Kidney (tissue), 13 donors: ENCODE measurements at regions not wholly inside any gene's neighbourhood (a gene's known extent, or its start where the extent isn't known, plus 50 kb on each side); places are given as distances from the start of the nearest gene placed in this dataset.

Experiments
- DNase-seq, 5 donors: peaks; one replicate each; pipeline ENCODE4 v3.0.0-alpha.2; 2013 to 2020
- FAIRE-seq: peaks from 2 replicates; lab custom pipeline; 2012; peaks lifted over from hg19 to GRCh38; lab: Jason Lieb, UNC
- H3K27ac ChIP-seq, 2 donors: one replicate each; pipeline ENCODE4 v1.7.0; 2013; ENCODE audit warnings: low read depth in 2 of 2, low read length in 2 of 2, inconsistent platforms in 1 of 2
- H3K27me3 ChIP-seq: one replicate; pipeline ENCODE4 v1.7.1; 2013; ENCODE audit warnings: low read length, inconsistent platforms; ENCODE audit not compliant: control insufficient read depth, insufficient read depth
- H3K36me3 ChIP-seq, 3 donors: one replicate each; pipeline versions ENCODE4 v1.7.0 to v1.7.1; 2013; ENCODE audit warnings: low read length in 3 of 3, control low read depth in 1 of 3, inconsistent platforms in 1 of 3; ENCODE audit not compliant: insufficient read depth in 3 of 3, control insufficient read depth in 2 of 3
- H3K4me1 ChIP-seq, 3 donors: one replicate each; pipeline versions ENCODE4 v1.7.0 to v1.7.1; 2013; ENCODE audit warnings: low read length in 3 of 3, inconsistent platforms in 1 of 3, low read depth in 1 of 3; ENCODE audit not compliant: control insufficient read depth in 2 of 3, insufficient read depth in 2 of 3
- H3K4me3 ChIP-seq, 3 donors: one replicate each; pipeline versions ENCODE4 v1.7.0 to v1.8.1; 2013; ENCODE audit warnings: low read length in 3 of 3, control low read depth in 1 of 3, inconsistent platforms in 1 of 3
- H3K9ac ChIP-seq, 3 donors: one replicate each; pipeline versions ENCODE4 v1.7.0 to v1.7.1; 2013; ENCODE audit warnings: low read length in 3 of 3, control low read depth in 1 of 3, inconsistent platforms in 1 of 3
- H3K9me3 ChIP-seq, 3 donors: one replicate each; pipeline versions ENCODE4 v1.7.0 to v1.7.1; 2013; ENCODE audit warnings: low read length in 3 of 3, control low read depth in 1 of 3, inconsistent platforms in 1 of 3; ENCODE audit not compliant: control insufficient read depth in 2 of 3, insufficient read depth in 1 of 3
- intact Hi-C: fragments of 100-400 bp; cut with DNase I; formaldehyde crosslinking; loops from one replicate; pipeline ENCODE4 v1.11.1; 2022
- TF ChIP-seq, protein P1 (sequence below): IDR thresholded peaks from 3 replicates; pipeline ENCODE4 v1.5.1; 2012; ENCODE audit warnings: mild to moderate bottlenecking, moderate library complexity, borderline replicate concordance; ENCODE audit not compliant: insufficient read depth; ENCODE audit errors: extremely low read depth
- donor health status: control.
- donor health status: control.
- donor health status: control.
- donor health status: control.
- donor health status: control.
- donor health status: DM: yes; HTN: yes; CAD: no.
- donor health status: Normal renal cell carcinoma (clear cell type).

- DNase-seq (no peak), FAIRE-seq (no peak)
- no peaks in the 10 kb centered on the region for H3K27me3 ChIP-seq
- no peaks in the 10 kb centered on the region for H3K9me3 ChIP-seq
- no peak overlapping the region for H3K4me3 ChIP-seq
- no peak overlapping the region for H3K27ac ChIP-seq
- intact Hi-C loops = no loop called here
- H3K4me1 ChIP-seq = no peaks in the 10 kb centered on the region
- H3K9ac ChIP-seq = no peak overlapping the region
- TF ChIP-seq, protein P1, sequence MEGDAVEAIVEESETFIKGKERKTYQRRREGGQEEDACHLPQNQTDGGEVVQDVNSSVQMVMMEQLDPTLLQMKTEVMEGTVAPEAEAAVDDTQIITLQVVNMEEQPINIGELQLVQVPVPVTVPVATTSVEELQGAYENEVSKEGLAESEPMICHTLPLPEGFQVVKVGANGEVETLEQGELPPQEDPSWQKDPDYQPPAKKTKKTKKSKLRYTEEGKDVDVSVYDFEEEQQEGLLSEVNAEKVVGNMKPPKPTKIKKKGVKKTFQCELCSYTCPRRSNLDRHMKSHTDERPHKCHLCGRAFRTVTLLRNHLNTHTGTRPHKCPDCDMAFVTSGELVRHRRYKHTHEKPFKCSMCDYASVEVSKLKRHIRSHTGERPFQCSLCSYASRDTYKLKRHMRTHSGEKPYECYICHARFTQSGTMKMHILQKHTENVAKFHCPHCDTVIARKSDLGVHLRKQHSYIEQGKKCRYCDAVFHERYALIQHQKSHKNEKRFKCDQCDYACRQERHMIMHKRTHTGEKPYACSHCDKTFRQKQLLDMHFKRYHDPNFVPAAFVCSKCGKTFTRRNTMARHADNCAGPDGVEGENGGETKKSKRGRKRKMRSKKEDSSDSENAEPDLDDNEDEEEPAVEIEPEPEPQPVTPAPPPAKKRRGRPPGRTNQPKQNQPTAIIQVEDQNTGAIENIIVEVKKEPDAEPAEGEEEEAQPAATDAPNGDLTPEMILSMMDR = no peak
- H3K36me3 ChIP-seq = no peaks in the 10 kb centered on the region
Measured at GRCh38 chr18:67007085-67007484, 403.2 kb upstream of the CDH19 start.

DNA sequence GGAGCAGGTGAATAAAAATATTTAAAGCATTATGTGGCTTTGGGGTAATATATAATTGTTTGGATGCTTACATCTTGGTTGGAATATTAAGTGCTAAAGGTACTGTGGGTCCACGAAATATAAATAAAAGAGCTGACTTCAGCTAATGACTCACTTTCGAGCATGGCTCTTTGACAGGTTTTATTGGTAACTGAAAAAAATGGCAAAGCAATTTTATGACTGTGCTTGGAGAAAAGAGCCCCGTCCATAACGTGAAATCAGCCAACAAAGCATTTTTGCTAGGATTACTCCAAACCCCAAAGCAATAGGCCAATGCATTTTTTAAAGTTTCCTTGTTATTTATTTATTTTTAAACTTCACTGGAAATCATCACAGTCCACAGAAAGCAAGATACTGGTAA, 397.2 kb upstream of the CDH19 start:
- TF ChIP-seq, protein P1 = no peak

GRCh38 chr18:66999003-66999402, 395.1 kb upstream of the CDH19 start:
- Histone ChIP-seq H3K9ac (no peak overlapping the region), H3K4me3 (no peak overlapping the region), H3K36me3 (no peaks in the 10 kb centered on the region), H3K27me3 (no peaks in the 10 kb centered on the region), H3K4me1 (no peaks in the 10 kb centered on the region), H3K9me3 (no peaks in the 10 kb centered on the region), H3K27ac (no peak overlapping the region)
- intact Hi-C loops = no loop called here
- TF ChIP-seq, protein P1 = no peak
- no peak for FAIRE-seq
- no peak for DNase-seq

More for the DNA sequence above, 397.2 kb upstream of the CDH19 start:
- no peak overlapping the region for H3K4me3 ChIP-seq
- intact Hi-C loops = no loop called here
- FAIRE-seq (no peak), DNase-seq (no peak)
- no peaks in the 10 kb centered on the region for H3K9me3 ChIP-seq
- no peak overlapping the region for H3K27ac ChIP-seq
- H3K36me3 ChIP-seq = no peaks in the 10 kb centered on the region
- H3K27me3 ChIP-seq = no peaks in the 10 kb centered on the region
- no peak overlapping the region for H3K9ac ChIP-seq
- no peaks in the 10 kb centered on the region for H3K4me1 ChIP-seq

- Histone ChIP-seq H3K27me3 (no peaks in the 10 kb centered on the region), H3K9me3 (no peaks in the 10 kb centered on the region), H3K9ac (no peak overlapping the region), H3K4me3 (no peak overlapping the region), H3K27ac (no peak overlapping the region), H3K4me1 (no peaks in the 10 kb centered on the region), H3K36me3 (no peaks in the 10 kb centered on the region)
- FAIRE-seq (no peak), DNase-seq (no peak)
- TF ChIP-seq, protein P1 = no peak
- intact Hi-C loops = no loop called here
Measured at GRCh38 chr18:66995270-66995669, 391.4 kb upstream of the CDH19 start.
